A549 (cell line): ENCODE measurements at regions not wholly inside any gene's neighbourhood (a gene's known extent, or its start where the extent isn't known, plus 50 kb on each side); places are given as distances from the start of the nearest gene placed in this dataset.

Experiments used
- ATAC-seq, 2 experiments: fragments of 200-7000 bp in 1 of 2; fragments of >200 bp in 1 of 2; cut with Nextera tagmentation in 1 of 2; cut with Tn5 transposase in 1 of 2; 3 replicates each; pipeline versions ENCODE4 v1.8.0 to v1.9.1; 2018 to 2020; ENCODE audit warnings: mild to moderate bottlenecking in 1 of 2, moderate library complexity in 1 of 2
- CTCF ChIA-PET: fragments of 300-600 bp; sonication (Branson Sonifier 250); formaldehyde crosslinking; extraction: SDS; loops from one replicate; lab custom pipeline; 2021; ENCODE audit warnings: antibody characterized with exemption, inconsistent platforms; lab: Yijun Ruan, JAX
- POLR2A ChIA-PET: fragments of 350-600 bp; formaldehyde crosslinking; extraction: SDS; loops from one replicate; lab custom pipeline; 2021; ENCODE audit warnings: antibody characterized with exemption, inconsistent platforms; lab: Yijun Ruan, JAX
- DNase-seq, 2 experiments: peaks; one replicate each; pipeline versions ENCODE4 v3.0.0 to v3.0.0-alpha.2; 2011 to 2016; ENCODE audit warnings: low read depth in 1 of 2, low spot score in 1 of 2
- FAIRE-seq: peaks from 2 replicates; lab custom pipeline; 2011; peaks lifted over from hg19 to GRCh38; lab: Jason Lieb, UNC
- H3K27ac ChIP-seq, 2 experiments: fragments of >200 bp; sonication (Bioruptor Twin); formaldehyde crosslinking; 3 replicates each; pipeline ENCODE4 v1.5.1; 2016 to 2017
- H3K4me1 ChIP-seq: fragments of >200 bp; sonication (Bioruptor Twin); formaldehyde crosslinking; 3 replicates; pipeline ENCODE4 v1.6.1; 2016
- H3K4me2 ChIP-seq: fragments of >200 bp; sonication (Bioruptor Twin); formaldehyde crosslinking; 3 replicates; pipeline ENCODE4 v1.6.1; 2016
- H3K4me3 ChIP-seq: fragments of >200 bp; sonication (Bioruptor Twin); formaldehyde crosslinking; 3 replicates; pipeline ENCODE4 v1.5.1; 2016
- H3K9me3 ChIP-seq: fragments of >200 bp; sonication (Bioruptor Twin); formaldehyde crosslinking; 3 replicates; pipeline ENCODE4 v1.6.1; 2016
- BHLHE40 ChIP-seq: IDR thresholded peaks from 2 replicates; pipeline ENCODE4 v1.6.1; 2012; ENCODE audit warnings: low read depth, low read length, inconsistent platforms
- CBX8 ChIP-seq: fragments of 200-600 bp; sonication (generic); IDR thresholded peaks from 2 replicates; pipeline ENCODE4 v1.6.1; 2016
- CEBPB ChIP-seq, 2 experiments: fragments of >200 bp in 1 of 2; sonication (Bioruptor Twin) in 1 of 2; formaldehyde crosslinking in 1 of 2; IDR thresholded peaks; 2 replicates each; pipeline ENCODE4 v1.6.1; 2012 to 2016
- FOSL2 ChIP-seq, 2 experiments: fragments of 450-650 bp in 1 of 2; fragments of >200 bp in 1 of 2; sonication (Bioruptor Twin) in 1 of 2; formaldehyde crosslinking; IDR thresholded peaks; 2 replicates each; pipeline versions ENCODE4 v1.5.0 to v1.6.1; 2016 to 2020; ENCODE audit warnings: mild to moderate bottlenecking in 1 of 2, moderate library complexity in 1 of 2
- HDAC2 ChIP-seq: fragments of 200-600 bp; sonication (generic); IDR thresholded peaks from 2 replicates; pipeline ENCODE4 v1.6.1; 2016
- HOXA7 ChIP-seq: fragments of 250-450 bp; sonication (Bioruptor Pico); IDR thresholded peaks from 2 replicates; pipeline ENCODE4 v1.5.0; 2020; ENCODE audit warnings: mild to moderate bottlenecking, moderate library complexity
- HOXB5 ChIP-seq: fragments of 250-450 bp; sonication (Bioruptor Pico); IDR thresholded peaks from 2 replicates; pipeline ENCODE4 v1.5.0; 2020; ENCODE audit warnings: mild to moderate bottlenecking, moderate library complexity
- JUN ChIP-seq, 2 experiments: fragments of >200 bp; sonication (Bioruptor Twin); formaldehyde crosslinking; IDR thresholded peaks; 2 replicates in 1 of 2; 3 replicates in 1 of 2; pipeline ENCODE4 v1.6.1; 2016 to 2017
- JUNB ChIP-seq: fragments of >200 bp; sonication (Bioruptor Twin); formaldehyde crosslinking; IDR thresholded peaks from 2 replicates; pipeline ENCODE4 v1.6.1; 2016
- MAZ ChIP-seq: fragments of 150-350 bp; IDR thresholded peaks from 2 replicates; pipeline ENCODE4 v1.6.1; 2014; ENCODE audit warnings: antibody characterized with exemption, low read depth, low read length, borderline replicate concordance
- NPAS2 ChIP-seq: fragments of 250-450 bp; sonication (Bioruptor Pico); IDR thresholded peaks from 2 replicates; pipeline ENCODE4 v1.8.0; 2022; ENCODE audit warnings: mild to moderate bottlenecking, moderate library complexity, borderline replicate concordance
- NR3C1 ChIP-seq: fragments of >200 bp; sonication (Bioruptor Twin); formaldehyde crosslinking; IDR thresholded peaks from 3 replicates; pipeline ENCODE4 v1.6.1; 2017
- PHF8 ChIP-seq: fragments of 200-600 bp; sonication (generic); IDR thresholded peaks from 2 replicates; pipeline ENCODE4 v1.6.1; 2016; ENCODE audit warnings: low read depth, mild to moderate bottlenecking, antibody characterized with exemption, moderate library complexity, borderline replicate concordance
- RARB ChIP-seq: fragments of 250-450 bp; sonication (Bioruptor Pico); IDR thresholded peaks from 2 replicates; pipeline ENCODE4 v1.8.0; 2021; ENCODE audit warnings: mild to moderate bottlenecking, moderate library complexity
- RCOR1 ChIP-seq: fragments of 150-350 bp; IDR thresholded peaks from 2 replicates; pipeline ENCODE4 v1.6.1; 2014; ENCODE audit warnings: antibody characterized with exemption, low read length, low read depth
- RNF2 ChIP-seq: fragments of 200-600 bp; sonication (generic); IDR thresholded peaks from 2 replicates; pipeline ENCODE4 v1.6.1; 2016; ENCODE audit warnings: low read depth, mild to moderate bottlenecking, antibody characterized with exemption, moderate library complexity, borderline replicate concordance
- SMC3 ChIP-seq: fragments of >200 bp; sonication (Bioruptor Twin); formaldehyde crosslinking; IDR thresholded peaks from 3 replicates; pipeline ENCODE4 v1.6.1; 2018; ENCODE audit warnings: inconsistent platforms
- TFCP2L1 ChIP-seq: fragments of 250-450 bp; sonication (Bioruptor Pico); IDR thresholded peaks from 2 replicates; pipeline ENCODE4 v1.5.0; 2021; ENCODE audit warnings: mild to moderate bottlenecking
- TP53 ChIP-seq: fragments of 250-450 bp; sonication (Bioruptor Pico); IDR thresholded peaks from 2 replicates; pipeline ENCODE4 v1.5.0; 2021; ENCODE audit warnings: mild to moderate bottlenecking, moderate library complexity
- WGBS: methylation state at CpG from one replicate; pipeline ENCODE4 v1.1.6; 2017; ENCODE audit errors: missing lambda C conversion rate; 5-methylcytosine and 5-hydroxymethylcytosine counted together
- TF ChIP-seq, protein P1 (sequence below): fragments of 250-450 bp; sonication (Bioruptor Pico); IDR thresholded peaks from 2 replicates; pipeline ENCODE4 v1.5.0; 2020; ENCODE audit warnings: low read depth, mild to moderate bottlenecking, moderate library complexity
- TF ChIP-seq, protein P2 (sequence below): fragments of 150-350 bp; IDR thresholded peaks from 2 replicates; pipeline ENCODE4 v1.6.1; 2014; ENCODE audit warnings: low read depth, mild to moderate bottlenecking, low read length
- TF ChIP-seq, protein P3 (sequence below): fragments of >200 bp; sonication (Bioruptor Twin); formaldehyde crosslinking; IDR thresholded peaks from 3 replicates; pipeline ENCODE4 v1.6.1; 2016
- TF ChIP-seq, protein P4 (sequence below): fragments of >200 bp; sonication (Bioruptor Twin); formaldehyde crosslinking; IDR thresholded peaks from 2 replicates; pipeline ENCODE4 v1.6.1; 2016

DNA sequence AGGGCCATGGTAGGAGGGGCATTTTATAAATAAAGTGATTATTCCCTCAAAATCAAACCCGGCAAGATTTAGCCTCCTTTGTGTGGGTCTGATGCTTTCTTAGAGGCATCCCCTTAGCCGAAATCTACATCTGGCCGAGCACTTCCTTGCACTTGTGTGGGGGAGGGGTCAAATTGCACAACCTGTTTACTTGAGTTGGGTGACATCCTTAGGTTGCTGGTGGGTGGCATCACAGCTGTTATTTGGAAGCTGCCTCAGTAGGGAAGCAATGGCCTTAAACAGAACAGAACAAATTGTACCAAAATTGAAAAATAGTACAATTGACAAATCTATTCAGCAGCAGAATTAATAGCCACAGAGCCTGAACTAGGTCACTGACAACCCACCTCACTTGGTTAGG, 546.1 kb downstream of the SNAPC1 start (continued):
- TF ChIP-seq TP53 (CRISPR knock-in tag) (no peak), NR3C1 (no peak), JUN (IDR thresholded peaks at IDR 0.05) (no peak)
- TF ChIP-seq, all 56 proteins: peak for 0

DNA sequence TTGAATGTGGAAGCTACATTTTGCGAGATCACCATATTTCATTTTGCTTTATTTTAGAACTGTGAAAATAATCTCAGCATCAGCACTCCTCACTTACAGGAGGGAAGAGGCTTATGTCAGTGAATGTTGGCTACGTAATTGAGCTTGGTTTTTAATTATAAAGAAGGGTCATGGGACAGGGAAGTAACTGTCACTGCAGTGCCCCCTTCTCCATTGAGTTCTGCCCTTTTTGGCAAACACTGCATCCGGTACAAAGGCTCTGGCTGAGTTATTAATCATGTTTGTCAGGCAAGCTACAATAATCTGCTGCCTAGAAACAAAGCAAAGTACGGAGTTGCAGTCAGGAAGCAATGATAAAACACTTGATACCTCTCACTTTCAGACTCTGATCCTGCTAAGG, 546.7 kb downstream of the SNAPC1 start:
- 2% methylated on average over 4 of the region's 4 CpGs for WGBS
- no peaks in the 10 kb centered on the region for H3K9me3 ChIP-seq
- no peak for FAIRE-seq

DNA sequence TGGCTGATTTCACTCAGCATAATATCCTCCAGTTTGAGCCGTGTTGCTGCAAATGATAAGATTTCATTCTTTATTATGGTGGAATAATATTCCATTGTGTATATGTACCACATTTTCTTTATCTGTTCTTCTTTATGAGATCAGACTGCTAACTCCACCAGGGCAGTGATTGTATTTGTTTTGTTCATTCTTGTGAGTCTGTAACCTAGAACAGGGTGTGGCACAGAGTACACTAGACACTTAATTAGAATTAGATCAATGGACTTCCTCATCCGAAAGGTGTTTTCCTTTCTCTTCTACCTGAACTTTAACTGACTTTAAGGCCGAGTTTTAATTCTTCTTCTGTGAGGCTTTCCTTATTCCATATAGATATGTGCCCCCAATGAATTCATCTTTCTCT, 551.0 kb downstream of the SNAPC1 start:
- ChIA-PET POLR2A (no interaction called here), CTCF (no interaction called here)
- DNase-seq = no peak
- H3K4me2 ChIP-seq = no peak overlapping the region
- TF ChIP-seq CBX8 (no peak), RNF2 (no peak), JUN (IDR thresholded peaks at IDR 0.05) (no peak)
- no peak overlapping the region for H3K27ac ChIP-seq
- ATAC-seq = no peak
- peak; percentile 56 for FAIRE-seq
- WGBS = 12% methylated on average over 3 of the region's 3 CpGs
- no peak overlapping the region for H3K4me3 ChIP-seq
- no peaks in the 10 kb centered on the region for H3K9me3 ChIP-seq
- no peaks in the 10 kb centered on the region for H3K4me1 ChIP-seq

More for the DNA sequence above, 546.7 kb downstream of the SNAPC1 start:
- TF ChIP-seq JUNB (no peak), HDAC2 (no peak), JUN (IDR thresholded peaks at IDR 0.05) (no peak)
- ATAC-seq (no peak), DNase-seq (no peak)
- CTCF ChIA-PET = no interaction called here
- Histone ChIP-seq H3K27ac (no peak overlapping the region), H3K4me1 (no peaks in the 10 kb centered on the region), H3K4me3 (no peak overlapping the region), H3K4me2 (no peak overlapping the region)
- POLR2A ChIA-PET = no interaction called here

DNA sequence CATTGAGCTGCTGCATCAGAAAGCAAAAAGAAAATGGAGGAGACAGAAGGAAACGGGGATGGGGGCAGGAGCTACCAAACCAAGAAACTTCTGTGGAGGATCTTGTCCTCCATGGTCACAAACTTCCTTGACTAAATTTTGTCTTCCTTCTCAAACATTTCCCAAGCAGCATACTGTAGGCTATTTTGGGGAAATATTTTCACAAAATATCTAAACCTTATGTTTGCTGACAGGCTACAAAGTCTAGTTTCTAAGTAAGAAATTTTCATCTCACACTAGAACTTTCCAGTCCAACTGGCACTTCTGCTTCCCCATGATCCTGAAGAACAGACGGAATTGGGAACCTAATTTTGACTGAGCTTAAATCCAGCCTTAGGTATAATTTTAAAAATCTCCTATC, 552.0 kb downstream of the SNAPC1 start:
- Histone ChIP-seq H3K4me2 (no peak overlapping the region), H3K4me3 (no peak overlapping the region)
- no peak for FAIRE-seq
- no peak for TF ChIP-seq TFCP2L1 (CRISPR knock-in tag)
- TF ChIP-seq, protein P1, sequence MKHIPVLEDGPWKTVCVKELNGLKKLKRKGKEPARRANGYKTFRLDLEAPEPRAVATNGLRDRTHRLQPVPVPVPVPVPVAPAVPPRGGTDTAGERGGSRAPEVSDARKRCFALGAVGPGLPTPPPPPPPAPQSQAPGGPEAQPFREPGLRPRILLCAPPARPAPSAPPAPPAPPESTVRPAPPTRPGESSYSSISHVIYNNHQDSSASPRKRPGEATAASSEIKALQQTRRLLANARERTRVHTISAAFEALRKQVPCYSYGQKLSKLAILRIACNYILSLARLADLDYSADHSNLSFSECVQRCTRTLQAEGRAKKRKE (CRISPR knock-in tag) = no peak
- no peak for TF ChIP-seq SMC3
- no peak for TF ChIP-seq BHLHE40
- no peak for TF ChIP-seq RARB
- TF ChIP-seq, all 56 proteins: peak for 0
- ChIA-PET POLR2A (no interaction called here), CTCF (no interaction called here)
- no peak for DNase-seq
- ATAC-seq = no peak
- Histone ChIP-seq H3K9me3 (no peaks in the 10 kb centered on the region), H3K27ac (no peak overlapping the region), H3K4me1 (no peaks in the 10 kb centered on the region)
- WGBS = 19% methylated on average over 2 of the region's 2 CpGs

DNA sequence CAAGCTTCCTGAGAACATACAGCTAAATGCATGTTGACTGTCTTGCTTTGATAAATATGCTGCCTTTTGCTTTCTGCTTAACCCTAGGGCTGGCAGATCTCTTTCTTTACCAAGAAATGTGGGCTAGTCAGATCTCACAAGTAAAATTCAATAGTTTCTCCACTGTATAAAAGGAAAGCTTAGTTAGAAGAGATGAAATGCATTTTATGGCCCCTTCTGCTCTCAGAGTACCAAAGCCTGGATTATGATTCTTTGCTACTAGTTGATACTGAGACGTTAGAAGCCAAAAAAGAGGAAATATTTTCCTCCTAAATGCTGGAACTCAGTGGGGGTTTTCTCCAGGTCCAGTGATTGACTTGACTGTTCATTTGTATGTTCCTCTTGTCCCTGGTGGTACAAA, 552.7 kb downstream of the SNAPC1 start:
- FAIRE-seq = no peak
- ChIA-PET CTCF (no interaction called here), POLR2A (no interaction called here)
- Histone ChIP-seq H3K27ac (no peak overlapping the region), H3K9me3 (no peaks in the 10 kb centered on the region), H3K4me1 (no peaks in the 10 kb centered on the region), H3K4me3 (no peak overlapping the region), H3K4me2 (no peak overlapping the region)
- TF ChIP-seq JUNB (no peak), MAZ (no peak), CEBPB (IDR thresholded peaks at IDR 0.05) (no peak)
- TF ChIP-seq, protein P2, sequence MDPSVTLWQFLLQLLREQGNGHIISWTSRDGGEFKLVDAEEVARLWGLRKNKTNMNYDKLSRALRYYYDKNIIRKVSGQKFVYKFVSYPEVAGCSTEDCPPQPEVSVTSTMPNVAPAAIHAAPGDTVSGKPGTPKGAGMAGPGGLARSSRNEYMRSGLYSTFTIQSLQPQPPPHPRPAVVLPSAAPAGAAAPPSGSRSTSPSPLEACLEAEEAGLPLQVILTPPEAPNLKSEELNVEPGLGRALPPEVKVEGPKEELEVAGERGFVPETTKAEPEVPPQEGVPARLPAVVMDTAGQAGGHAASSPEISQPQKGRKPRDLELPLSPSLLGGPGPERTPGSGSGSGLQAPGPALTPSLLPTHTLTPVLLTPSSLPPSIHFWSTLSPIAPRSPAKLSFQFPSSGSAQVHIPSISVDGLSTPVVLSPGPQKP = no peak
- ATAC-seq = no peak
- whole genome bisulfite sequencing = 0% methylated on average over 1 of the region's 1 CpG
- DNase-seq = no peak

DNA sequence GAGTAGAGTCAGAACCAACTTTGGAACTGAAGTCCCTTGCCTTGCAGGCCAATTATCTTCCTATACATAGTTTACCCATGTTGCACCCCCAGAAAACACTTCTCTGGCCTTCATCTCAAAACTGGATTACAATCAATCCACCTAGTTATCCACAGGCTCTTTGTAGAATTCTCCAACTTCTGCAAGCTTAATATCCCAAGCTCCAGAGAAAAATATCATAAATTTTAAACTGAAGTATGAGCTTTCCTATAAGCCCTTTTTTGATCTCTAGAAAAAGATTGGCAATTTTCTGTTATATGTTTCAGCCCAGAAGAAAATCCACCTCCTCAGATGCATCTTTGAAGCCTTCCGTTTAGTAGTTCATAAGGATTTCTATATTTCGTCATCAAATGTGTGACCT, 553.4 kb downstream of the SNAPC1 start:
- Histone ChIP-seq H3K27ac (no peak overlapping the region), H3K9me3 (no peaks in the 10 kb centered on the region), H3K4me1 (no peaks in the 10 kb centered on the region), H3K4me3 (no peak overlapping the region), H3K4me2 (no peak overlapping the region)
- WGBS = 52% methylated on average over 2 of the region's 2 CpGs
- POLR2A ChIA-PET = no interaction called here
- CTCF ChIA-PET = no interaction called here
- no peak for DNase-seq
- no peak for FAIRE-seq
- no peak for ATAC-seq
- TF ChIP-seq NPAS2 (CRISPR knock-in tag) = no peak
- TF ChIP-seq HOXB5 (CRISPR knock-in tag) = no peak
- no peak for TF ChIP-seq TP53 (CRISPR knock-in tag)
- TF ChIP-seq, protein P3, sequence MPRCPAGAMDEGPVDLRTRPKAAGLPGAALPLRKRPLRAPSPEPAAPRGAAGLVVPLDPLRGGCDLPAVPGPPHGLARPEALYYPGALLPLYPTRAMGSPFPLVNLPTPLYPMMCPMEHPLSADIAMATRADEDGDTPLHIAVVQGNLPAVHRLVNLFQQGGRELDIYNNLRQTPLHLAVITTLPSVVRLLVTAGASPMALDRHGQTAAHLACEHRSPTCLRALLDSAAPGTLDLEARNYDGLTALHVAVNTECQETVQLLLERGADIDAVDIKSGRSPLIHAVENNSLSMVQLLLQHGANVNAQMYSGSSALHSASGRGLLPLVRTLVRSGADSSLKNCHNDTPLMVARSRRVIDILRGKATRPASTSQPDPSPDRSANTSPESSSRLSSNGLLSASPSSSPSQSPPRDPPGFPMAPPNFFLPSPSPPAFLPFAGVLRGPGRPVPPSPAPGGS = no peak
- TF ChIP-seq JUN (IDR thresholded peaks at IDR 0.05) = no peak
- no peak for TF ChIP-seq HOXA7 (CRISPR knock-in tag)
- TF ChIP-seq RARB = no peak
- no peak for TF ChIP-seq RNF2
- no peak for TF ChIP-seq RCOR1
- TF ChIP-seq, protein P4, sequence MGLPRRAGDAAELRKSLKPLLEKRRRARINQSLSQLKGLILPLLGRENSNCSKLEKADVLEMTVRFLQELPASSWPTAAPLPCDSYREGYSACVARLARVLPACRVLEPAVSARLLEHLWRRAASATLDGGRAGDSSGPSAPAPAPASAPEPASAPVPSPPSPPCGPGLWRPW = no peak
- no peak for TF ChIP-seq FOSL2 (IDR thresholded peaks at IDR 0.05)
- no peak for TF ChIP-seq FOSL2 (CRISPR knock-in tag; IDR thresholded peaks at IDR 0.05)
- no peak for TF ChIP-seq PHF8
